Mesendoderm (in vitro differentiated cells): ENCODE measurements at regions not wholly inside any gene's neighbourhood (a gene's known extent, or its start where the extent isn't known, plus 50 kb on each side); places are given as distances from the start of the nearest gene placed in this dataset.
A peak's percentile ranks its signal among the peaks of the same experiment; 100 is the strongest.

Experiments
- DNase-seq: peaks from one replicate; pipeline ENCODE4 v3.0.0; 2013
- H2AK5ac ChIP-seq: 2 replicates; pipeline ENCODE4 v1.6.1; 2013; ENCODE audit warnings: low read length, inconsistent platforms
- H2BK120ac ChIP-seq: 2 replicates; pipeline ENCODE4 v1.6.1; 2013; ENCODE audit warnings: low read depth, mild to moderate bottlenecking, low read length, moderate library complexity, mixed read lengths
- H2BK15ac ChIP-seq: replicated peaks from 2 replicates; pipeline ENCODE4 v1.6.1; 2013; ENCODE audit warnings: low read depth, mild to moderate bottlenecking, moderate library complexity
- H2BK5ac ChIP-seq: 2 replicates; pipeline ENCODE4 v1.6.1; 2013; ENCODE audit warnings: low read length, inconsistent platforms
- H3K18ac ChIP-seq: 2 replicates; pipeline ENCODE4 v1.6.1; 2013; ENCODE audit warnings: mild to moderate bottlenecking, low read length, mixed read lengths
- H3K23ac ChIP-seq: one replicate; pipeline ENCODE4 v1.6.1; 2013; ENCODE audit warnings: low read length
- H3K27ac ChIP-seq: 2 replicates; pipeline ENCODE4 v1.5.1; 2013; ENCODE audit warnings: low read depth, mild to moderate bottlenecking, inconsistent platforms, low read length, moderate library complexity
- H3K27me3 ChIP-seq: 2 replicates; pipeline ENCODE4 v1.6.1; 2013; ENCODE audit warnings: low read length, control low read depth, mild to moderate bottlenecking, inconsistent platforms; ENCODE audit not compliant: insufficient read depth, poor library complexity
- H3K36me3 ChIP-seq: 2 replicates; pipeline ENCODE4 v1.6.1; 2013; ENCODE audit warnings: low read length, inconsistent platforms; ENCODE audit not compliant: control insufficient read depth, insufficient read depth
- H3K4ac ChIP-seq: one replicate; pipeline ENCODE4 v1.6.1; 2013; ENCODE audit warnings: low read depth, mild to moderate bottlenecking, low read length, moderate library complexity
- H3K4me1 ChIP-seq: 2 replicates; pipeline ENCODE4 v1.6.1; 2013; ENCODE audit warnings: low read depth, low read length, inconsistent platforms; ENCODE audit not compliant: control insufficient read depth
- H3K4me2 ChIP-seq: 2 replicates; pipeline ENCODE4 v1.6.1; 2013; ENCODE audit warnings: low read length
- H3K4me3 ChIP-seq: 2 replicates; pipeline ENCODE4 v1.5.1; 2013; ENCODE audit warnings: mild to moderate bottlenecking, low read length
- H3K56ac ChIP-seq: one replicate; pipeline ENCODE4 v1.6.1; 2013; ENCODE audit warnings: low read length
- H3K79me1 ChIP-seq: 2 replicates; pipeline ENCODE4 v1.6.1; 2013; ENCODE audit warnings: low read length, inconsistent platforms
- H3K79me2 ChIP-seq: 2 replicates; pipeline ENCODE4 v1.6.1; 2013; ENCODE audit warnings: mild to moderate bottlenecking, low read length; ENCODE audit not compliant: control insufficient read depth, insufficient read depth
- H3K9ac ChIP-seq: 2 replicates; pipeline ENCODE4 v1.6.1; 2013; ENCODE audit warnings: low read length, inconsistent platforms
- H4K5ac ChIP-seq: one replicate; pipeline ENCODE4 v1.6.1; 2013; ENCODE audit warnings: low read length
- H4K8ac ChIP-seq: one replicate; pipeline ENCODE4 v1.6.1; 2013; ENCODE audit warnings: low read depth, mild to moderate bottlenecking, control low read depth, low read length, moderate library complexity
- WGBS: extraction: QIAGEN DNeasy Blood & Tissue Kit; methylation state at CpG from one replicate; pipeline ENCODE4 v1.1.7; 2013; ENCODE audit warnings: low lambda C conversion rate, missing lambda C conversion rate; ENCODE audit not compliant: insufficient coverage; ENCODE audit errors: extremely low coverage; 5-methylcytosine and 5-hydroxymethylcytosine counted together

DNA sequence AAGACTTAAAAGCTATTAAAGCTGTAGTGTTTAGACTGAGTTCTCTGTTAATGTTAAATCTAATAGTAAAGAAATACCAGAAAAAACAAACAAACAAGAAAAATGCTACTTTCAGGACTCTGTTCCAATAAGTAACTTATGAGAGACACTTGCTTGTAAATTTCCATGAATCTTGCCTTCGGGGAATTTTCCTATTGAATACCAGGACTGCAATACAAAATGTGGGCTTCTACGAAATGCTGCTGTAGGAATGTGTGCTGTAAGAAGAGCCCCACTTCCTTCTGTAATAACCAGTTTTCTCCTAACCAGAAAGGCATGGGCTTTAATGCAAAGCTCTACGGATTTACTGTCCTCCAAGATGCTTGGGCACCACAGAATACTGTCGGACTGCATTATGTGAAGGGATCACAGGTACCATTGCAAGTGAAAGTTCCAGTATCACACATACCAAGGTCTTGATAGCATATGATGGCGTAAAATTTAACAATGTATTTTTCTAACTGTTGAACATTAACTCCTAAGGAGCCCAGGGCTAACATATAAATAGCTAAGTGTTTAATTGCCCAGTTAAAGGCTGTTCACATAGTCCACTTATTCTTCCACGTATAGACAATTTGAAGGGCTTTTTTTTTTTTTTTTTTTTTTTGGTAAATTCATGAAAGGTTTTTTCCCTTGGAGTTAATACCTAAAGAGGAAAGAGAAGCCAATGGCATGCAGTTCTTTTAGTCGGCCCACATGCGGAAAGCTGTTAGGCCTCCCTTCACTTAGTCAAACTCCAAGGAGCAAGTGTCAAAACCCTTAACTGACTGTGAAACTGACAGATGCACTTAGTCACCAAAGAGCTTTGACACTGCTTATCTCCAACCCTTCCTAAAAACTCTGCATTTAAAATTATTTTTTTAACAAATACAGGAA lies 564.0 kb upstream of the POU3F3 start:
- H2BK15ac ChIP-seq = no peak overlapping the region
- H3K79me1 ChIP-seq = no peaks in the 10 kb centered on the region
- H3K9ac ChIP-seq = no peak overlapping the region
- no CpG with 5 or more reads among the region's 8 CpGs for WGBS
- H3K79me2 ChIP-seq = no peaks in the 10 kb centered on the region
- no peaks in the 10 kb centered on the region for H3K27me3 ChIP-seq
- H4K5ac ChIP-seq = no peak overlapping the region
- no peak overlapping the region for H2BK120ac ChIP-seq
- H3K4me3 ChIP-seq = no peak overlapping the region
- H3K4ac ChIP-seq = no peak overlapping the region
- no peaks in the 10 kb centered on the region for H3K36me3 ChIP-seq
- H2BK5ac ChIP-seq = no peak overlapping the region
- H3K27ac ChIP-seq = no peak overlapping the region
- H3K56ac ChIP-seq = no peak overlapping the region
- H2AK5ac ChIP-seq = no peak overlapping the region
- DNase-seq = peak; percentile 18
- H3K23ac ChIP-seq = no peak overlapping the region
- H3K4me1 ChIP-seq = no peaks in the 10 kb centered on the region
- no peak overlapping the region for H3K18ac ChIP-seq
- no peak overlapping the region for H4K8ac ChIP-seq
- H3K4me2 ChIP-seq = no peak overlapping the region

DNA sequence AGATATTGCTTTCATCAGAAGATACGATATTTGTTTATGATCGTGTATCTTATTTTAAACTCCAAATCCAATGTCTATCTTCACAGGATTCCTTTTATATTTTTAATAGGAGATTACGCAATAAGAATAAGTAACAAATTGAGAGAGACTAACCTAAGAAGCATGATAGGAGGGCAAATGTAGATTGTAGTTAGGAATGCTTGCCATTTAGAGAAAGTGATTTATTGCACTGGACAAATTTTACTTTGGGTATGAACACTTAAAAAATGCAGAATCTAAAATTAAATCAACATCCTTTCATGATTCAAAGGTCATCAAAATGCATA lies 563.4 kb upstream of the POU3F3 start:
- H2BK120ac ChIP-seq = no peak overlapping the region
- no peak overlapping the region for H4K8ac ChIP-seq
- no CpG with 5 or more reads among the region's 3 CpGs for WGBS
- no peak overlapping the region for H3K9ac ChIP-seq
- no peak overlapping the region for H3K4me3 ChIP-seq
- no peaks in the 10 kb centered on the region for H3K36me3 ChIP-seq
- H2BK15ac ChIP-seq = no peak overlapping the region
- H3K23ac ChIP-seq = no peak overlapping the region
- no peak overlapping the region for H2AK5ac ChIP-seq
- no peak overlapping the region for H3K56ac ChIP-seq
- H3K79me2 ChIP-seq = no peaks in the 10 kb centered on the region
- no peak overlapping the region for H4K5ac ChIP-seq
- H3K18ac ChIP-seq = no peak overlapping the region
- H2BK5ac ChIP-seq = no peak overlapping the region
- no peak overlapping the region for H3K4ac ChIP-seq
- DNase-seq = no peak
- H3K27ac ChIP-seq = no peak overlapping the region
- no peaks in the 10 kb centered on the region for H3K79me1 ChIP-seq
- H3K4me1 ChIP-seq = no peaks in the 10 kb centered on the region
- no peaks in the 10 kb centered on the region for H3K27me3 ChIP-seq
- H3K4me2 ChIP-seq = no peak overlapping the region

DNA sequence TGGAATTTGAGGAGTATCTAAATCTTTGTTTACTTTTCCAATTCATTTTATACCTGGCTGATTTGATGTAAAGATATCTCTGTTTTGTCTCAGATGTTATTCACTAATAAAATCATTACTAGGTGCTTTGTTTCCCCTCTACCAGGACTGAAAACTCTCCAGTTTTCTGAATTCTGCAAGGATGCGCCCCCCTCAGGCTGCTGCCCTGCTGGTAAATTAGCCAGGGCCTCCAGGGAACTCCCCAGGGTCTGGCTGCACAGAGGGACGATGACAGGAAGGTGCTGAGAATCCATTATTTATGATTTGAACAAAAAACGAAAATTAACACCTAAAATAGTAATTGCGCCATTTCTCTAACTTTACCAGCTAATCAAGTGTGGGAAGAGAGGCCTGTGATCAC lies 541.2 kb upstream of the POU3F3 start:
- H3K4me2 ChIP-seq = no peak overlapping the region
- no peaks in the 10 kb centered on the region for H3K79me2 ChIP-seq
- peak; percentile 14 for DNase-seq
- H3K4me3 ChIP-seq = no peak overlapping the region
- no peak overlapping the region for H3K18ac ChIP-seq
- no peaks in the 10 kb centered on the region for H3K79me1 ChIP-seq
- H4K5ac ChIP-seq = no peak overlapping the region
- no peak overlapping the region for H2BK120ac ChIP-seq
- H3K4ac ChIP-seq = no peak overlapping the region
- H4K8ac ChIP-seq = no peak overlapping the region
- H3K27me3 ChIP-seq = no peaks in the 10 kb centered on the region
- no peak overlapping the region for H3K9ac ChIP-seq
- no peak overlapping the region for H2BK15ac ChIP-seq
- H3K27ac ChIP-seq = no peak overlapping the region
- no peaks in the 10 kb centered on the region for H3K4me1 ChIP-seq
- WGBS = no CpG with 5 or more reads among the region's 4 CpGs
- no peaks in the 10 kb centered on the region for H3K36me3 ChIP-seq
- no peak overlapping the region for H2BK5ac ChIP-seq
- H3K56ac ChIP-seq = no peak overlapping the region
- no peak overlapping the region for H3K23ac ChIP-seq
- H2AK5ac ChIP-seq = no peak overlapping the region

DNA sequence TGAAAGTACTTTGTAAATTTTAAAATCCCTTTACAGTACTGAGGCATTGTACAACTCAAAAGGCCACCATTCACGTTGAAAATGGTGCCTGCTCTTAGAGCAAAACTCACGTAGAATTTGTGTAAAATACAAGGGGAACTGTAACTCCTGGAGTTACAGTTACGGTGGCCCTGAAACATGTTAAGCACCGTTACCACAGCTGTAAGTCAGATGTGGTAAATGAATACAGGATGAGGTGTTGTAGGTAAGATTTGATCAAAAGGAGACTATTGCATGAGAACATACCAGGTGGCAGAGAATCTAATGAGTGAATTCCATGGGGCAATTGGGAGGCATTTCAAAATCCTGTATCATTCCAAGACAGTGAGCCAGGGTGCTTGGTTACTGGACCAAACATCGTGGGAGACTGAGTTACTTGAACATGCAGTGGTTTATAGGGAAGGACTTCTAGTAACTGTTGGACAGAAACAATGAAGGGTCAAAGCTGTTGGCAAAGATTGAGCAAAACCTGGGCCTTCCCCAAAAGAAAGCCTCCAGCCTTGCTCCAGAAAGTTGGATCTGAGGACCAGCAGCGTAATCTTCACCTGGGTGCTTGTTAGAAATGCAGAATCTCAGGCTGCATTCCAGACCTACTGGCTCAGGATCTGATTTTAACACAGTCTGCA lies 535.8 kb upstream of the POU3F3 start:
- Histone ChIP-seq H4K5ac (no peak overlapping the region), H3K79me1 (no peaks in the 10 kb centered on the region), H2AK5ac (no peak overlapping the region), H4K8ac (no peak overlapping the region), H2BK5ac (no peak overlapping the region), H3K36me3 (no peaks in the 10 kb centered on the region), H2BK15ac (no peak overlapping the region), H3K27me3 (no peaks in the 10 kb centered on the region), H3K18ac (no peak overlapping the region), H3K4me3 (no peak overlapping the region), H2BK120ac (no peak overlapping the region), H3K56ac (no peak overlapping the region), H3K23ac (no peak overlapping the region), H3K4me1 (no peaks in the 10 kb centered on the region), H3K4me2 (no peak overlapping the region), H3K4ac (no peak overlapping the region), H3K27ac (no peak overlapping the region), H3K9ac (no peak overlapping the region), H3K79me2 (no peaks in the 10 kb centered on the region)
- no CpG with 5 or more reads among the region's 6 CpGs for WGBS
- DNase-seq = no peak

DNA sequence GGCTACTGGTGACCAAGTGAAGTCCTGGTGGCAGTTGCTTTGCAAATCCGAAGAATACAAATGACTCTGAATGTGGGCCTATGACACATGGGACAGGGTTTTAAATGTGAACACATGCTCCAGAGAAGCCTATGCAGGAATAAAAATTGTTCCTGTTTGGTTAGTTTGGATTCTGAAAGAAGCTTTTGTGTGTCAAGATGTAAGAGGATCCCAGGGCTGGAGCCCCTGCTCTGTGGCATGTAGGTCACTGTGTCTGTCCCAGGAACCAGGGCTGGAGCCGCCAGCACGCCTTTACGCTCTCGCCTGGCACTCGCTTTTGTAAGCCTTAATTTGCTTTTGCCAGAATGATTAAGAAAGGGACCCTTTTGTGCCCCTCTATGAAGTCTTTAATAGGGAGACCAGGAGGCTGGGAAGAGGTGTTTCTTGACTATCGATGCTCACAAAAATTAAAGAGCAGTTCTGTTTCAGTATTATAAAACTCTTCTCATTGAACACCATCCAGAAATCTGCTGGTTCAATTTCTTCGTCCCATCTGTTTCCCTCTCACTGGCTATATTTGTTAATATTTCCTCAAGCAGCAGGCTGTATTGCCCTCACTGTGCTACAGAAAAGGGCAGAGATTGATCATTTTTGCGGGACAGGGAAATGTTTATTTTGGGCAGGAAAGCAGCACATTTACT lies 532.7 kb upstream of the POU3F3 start:
- Histone ChIP-seq H3K56ac (no peak overlapping the region), H2BK5ac (no peak overlapping the region), H3K79me1 (no peaks in the 10 kb centered on the region), H4K8ac (no peak overlapping the region), H3K79me2 (no peaks in the 10 kb centered on the region), H3K27me3 (no peaks in the 10 kb centered on the region), H3K4me1 (no peaks in the 10 kb centered on the region), H2BK15ac (no peak overlapping the region), H3K4ac (no peak overlapping the region), H3K27ac (no peak overlapping the region), H3K23ac (no peak overlapping the region), H3K36me3 (no peaks in the 10 kb centered on the region), H3K4me2 (no peak overlapping the region), H4K5ac (no peak overlapping the region), H3K18ac (no peak overlapping the region), H2BK120ac (no peak overlapping the region), H2AK5ac (no peak overlapping the region), H3K9ac (no peak overlapping the region), H3K4me3 (no peak overlapping the region)
- no CpG with 5 or more reads among the region's 9 CpGs for WGBS
- no peak for DNase-seq
